HAP-1 (cell line): ENCODE measurements at regions not wholly inside any gene's neighbourhood (a gene's known extent, or its start where the extent isn't known, plus 50 kb on each side); places are given as distances from the start of the nearest gene placed in this dataset.
"Not testable (repeated sequence)": the region's sequence is repeated elsewhere in the genome, so short reads cannot be mapped to it uniquely, and the experiment has no call there.

Experiments used
- DNase-seq, 2 experiments: peaks; one replicate each; pipeline ENCODE4 v3.0.0-alpha.2; 2016 to 2020; ENCODE audit warnings: low spot score in 2 of 2
- H3K27me3 ChIP-seq: fragments of 250-450 bp; sonication (Bioruptor Pico); 2 replicates; pipeline ENCODE4 v1.5.1; 2020; ENCODE audit warnings: low read depth, mild to moderate bottlenecking, moderate library complexity
- H3K36me3 ChIP-seq: fragments of 250-450 bp; sonication (Bioruptor Pico); replicated peaks from 2 replicates; pipeline ENCODE4 v1.5.1; 2020; ENCODE audit warnings: mild to moderate bottlenecking
- H3K4me1 ChIP-seq: fragments of 250-450 bp; sonication (Bioruptor Pico); 2 replicates; pipeline ENCODE4 v1.5.1; 2020; ENCODE audit warnings: mild to moderate bottlenecking
- H3K4me3 ChIP-seq: fragments of 250-450 bp; sonication (Bioruptor Pico); 2 replicates; pipeline ENCODE4 v1.5.1; 2020; ENCODE audit warnings: mild to moderate bottlenecking, moderate library complexity
- H3K9me3 ChIP-seq: fragments of 250-450 bp; sonication (Bioruptor Pico); 2 replicates; pipeline ENCODE4 v1.5.1; 2020; ENCODE audit warnings: mild to moderate bottlenecking, moderate library complexity
- in situ Hi-C: fragments of 300-500 bp; cut with MboI; formaldehyde crosslinking; loops from 3 replicates; pipeline ENCODE4 v1.14.3; 2020; ENCODE audit warnings: low sequenced_read_pairs, inconsistent platforms, mixed read lengths

GRCh38 chr17:72452286-72453173, 331.7 kb downstream of the SOX9 start:
- Histone ChIP-seq H3K27me3 (no peaks in the 10 kb centered on the region), H3K9me3 (no peaks in the 10 kb centered on the region; the same call in 1 of the 2 replicates), H3K4me1 (no peaks in the 10 kb centered on the region), H3K36me3 (no peaks in the 10 kb centered on the region), H3K4me3 (no peak overlapping the region)
- no peak for DNase-seq
- in situ Hi-C loops = no loop called here

DNA sequence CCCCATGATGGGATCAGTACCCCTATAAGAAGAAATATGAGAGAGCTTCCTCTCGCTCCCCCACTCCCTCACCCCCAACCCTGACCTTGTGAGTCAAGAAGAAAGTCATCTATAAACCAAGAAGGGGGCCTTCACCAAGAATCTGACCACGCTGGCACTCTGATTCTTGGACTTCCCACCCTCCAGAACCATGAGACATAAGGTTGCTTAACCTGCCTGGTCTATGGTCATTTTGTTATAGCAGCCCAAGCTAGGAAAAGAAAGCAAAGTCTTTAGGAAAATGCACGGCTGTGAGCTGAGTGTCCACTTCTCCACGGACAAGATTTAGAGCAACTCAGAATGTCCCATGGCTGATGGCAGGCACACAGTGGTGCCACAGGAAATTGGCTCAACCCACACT, 333.5 kb downstream of the SOX9 start:
- in situ Hi-C loops = no loop called here
- Histone ChIP-seq H3K36me3 (no peaks in the 10 kb centered on the region), H3K9me3 (no peaks in the 10 kb centered on the region; the same call in 1 of the 2 replicates), H3K4me1 (no peaks in the 10 kb centered on the region), H3K4me3 (no peak overlapping the region), H3K27me3 (no peaks in the 10 kb centered on the region)
- DNase-seq = no peak

DNA sequence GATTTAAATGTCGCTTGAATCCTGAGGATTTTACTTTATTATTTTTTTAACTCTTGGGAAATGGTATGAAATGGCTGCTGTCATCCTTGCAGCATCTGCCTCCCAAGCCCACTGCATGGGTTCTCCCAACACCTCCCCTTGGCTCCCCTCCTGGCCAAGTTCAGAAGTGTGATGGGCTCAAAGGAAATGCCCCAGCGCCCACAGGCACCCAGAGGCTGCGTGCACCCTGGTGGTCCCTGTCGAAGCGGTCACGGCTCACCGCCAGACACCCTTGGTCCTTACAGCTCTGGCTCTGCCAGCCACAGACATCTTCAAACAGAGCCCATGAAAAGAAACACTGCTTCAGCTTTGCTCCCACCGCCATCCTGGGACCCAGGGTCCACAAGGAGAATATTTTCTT, 334.7 kb downstream of the SOX9 start:
- no peaks in the 10 kb centered on the region; the same call in 1 of the 2 replicates for H3K9me3 ChIP-seq
- H3K36me3 ChIP-seq = no peaks in the 10 kb centered on the region
- H3K4me3 ChIP-seq = no peak overlapping the region
- in situ Hi-C loops = no loop called here
- DNase-seq = no peak
- no peaks in the 10 kb centered on the region for H3K27me3 ChIP-seq
- no peaks in the 10 kb centered on the region for H3K4me1 ChIP-seq

DNA sequence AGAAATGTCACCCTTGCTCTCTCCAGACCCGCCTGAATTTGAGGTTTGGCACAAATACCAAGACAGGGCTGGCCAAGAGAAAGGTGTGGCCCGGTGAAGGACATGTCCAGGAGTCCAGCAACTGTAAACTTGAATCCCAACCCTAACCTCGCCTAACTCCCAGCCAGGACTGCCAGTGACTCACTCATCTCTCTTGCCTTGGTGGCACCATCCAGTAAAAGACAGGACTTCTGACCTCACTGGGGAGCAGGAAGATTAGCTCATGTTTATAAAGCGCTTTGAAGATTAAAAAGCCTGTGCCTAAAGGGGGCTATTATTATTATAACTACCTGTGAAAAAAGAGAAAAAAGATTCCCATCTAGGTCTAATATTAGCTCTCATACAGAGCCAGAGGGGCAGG, 335.3 kb downstream of the SOX9 start:
- H3K4me3 ChIP-seq = no peak overlapping the region
- DNase-seq = no peak

GRCh38 chr17:72457712-72458111, 336.9 kb downstream of the SOX9 start:
- no peaks in the 10 kb centered on the region for H3K4me1 ChIP-seq
- no peaks in the 10 kb centered on the region for H3K27me3 ChIP-seq
- no peak overlapping the region for H3K4me3 ChIP-seq
- H3K9me3 ChIP-seq = no peaks in the 10 kb centered on the region
- in situ Hi-C loops = no loop called here
- no peak for DNase-seq
- no peaks in the 10 kb centered on the region for H3K36me3 ChIP-seq

More for the DNA sequence above, 335.3 kb downstream of the SOX9 start:
- H3K9me3 ChIP-seq = no peaks in the 10 kb centered on the region; the same call in 1 of the 2 replicates
- in situ Hi-C loops = no loop called here
- H3K27me3 ChIP-seq = no peaks in the 10 kb centered on the region
- H3K36me3 ChIP-seq = no peaks in the 10 kb centered on the region
- H3K4me1 ChIP-seq = no peaks in the 10 kb centered on the region

DNA sequence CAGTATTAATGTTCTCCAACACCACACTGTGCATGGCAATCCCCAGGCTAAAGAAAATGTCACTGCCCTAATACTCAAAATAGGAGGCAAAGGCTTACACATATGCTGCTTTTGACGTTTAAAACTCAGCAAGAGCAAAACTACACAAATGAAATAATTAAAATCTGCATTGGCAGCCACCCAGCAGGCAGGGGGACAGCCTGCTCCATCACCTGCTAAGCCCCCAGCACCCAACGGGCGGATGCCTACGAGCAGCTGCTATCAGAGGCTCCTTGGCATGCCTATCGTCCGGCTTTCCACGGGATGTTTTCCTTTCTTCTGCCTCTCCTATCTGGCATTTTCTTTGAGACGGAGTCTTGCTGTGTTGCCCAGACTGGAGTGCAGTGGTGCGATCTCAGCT, 337.5 kb downstream of the SOX9 start:
- Histone ChIP-seq H3K9me3 (no peaks in the 10 kb centered on the region), H3K27me3 (no peaks in the 10 kb centered on the region), H3K4me3 (no peak overlapping the region), H3K4me1 (no peaks in the 10 kb centered on the region), H3K36me3 (no peaks in the 10 kb centered on the region)
- in situ Hi-C loops = no loop called here
- no peak for DNase-seq

GRCh38 chr17:72460711-72461110, 339.9 kb downstream of the SOX9 start:
- no peaks in the 10 kb centered on the region for H3K4me1 ChIP-seq
- DNase-seq = no peak
- no peak overlapping the region for H3K4me3 ChIP-seq
- no peaks in the 10 kb centered on the region for H3K27me3 ChIP-seq
- in situ Hi-C loops = no loop called here
- H3K36me3 ChIP-seq = no peaks in the 10 kb centered on the region
- no peaks in the 10 kb centered on the region for H3K9me3 ChIP-seq

GRCh38 chr17:72461757-72462156, 340.9 kb downstream of the SOX9 start:
- in situ Hi-C loops = no loop called here

GRCh38 chr17:72462407-72462806, 341.6 kb downstream of the SOX9 start:
- DNase-seq = no peak
- Histone ChIP-seq H3K4me1 (no peaks in the 10 kb centered on the region), H3K27me3 (no peaks in the 10 kb centered on the region), H3K9me3 (no peaks in the 10 kb centered on the region), H3K36me3 (no peaks in the 10 kb centered on the region), H3K4me3 (no peak overlapping the region)
- in situ Hi-C loops = no loop called here

More at GRCh38 chr17:72461757-72462156, 340.9 kb downstream of the SOX9 start:
- Histone ChIP-seq H3K9me3 (no peaks in the 10 kb centered on the region), H3K4me3 (no peak overlapping the region), H3K4me1 (no peaks in the 10 kb centered on the region), H3K27me3 (no peaks in the 10 kb centered on the region), H3K36me3 (no peaks in the 10 kb centered on the region)
- DNase-seq = no peak

DNA sequence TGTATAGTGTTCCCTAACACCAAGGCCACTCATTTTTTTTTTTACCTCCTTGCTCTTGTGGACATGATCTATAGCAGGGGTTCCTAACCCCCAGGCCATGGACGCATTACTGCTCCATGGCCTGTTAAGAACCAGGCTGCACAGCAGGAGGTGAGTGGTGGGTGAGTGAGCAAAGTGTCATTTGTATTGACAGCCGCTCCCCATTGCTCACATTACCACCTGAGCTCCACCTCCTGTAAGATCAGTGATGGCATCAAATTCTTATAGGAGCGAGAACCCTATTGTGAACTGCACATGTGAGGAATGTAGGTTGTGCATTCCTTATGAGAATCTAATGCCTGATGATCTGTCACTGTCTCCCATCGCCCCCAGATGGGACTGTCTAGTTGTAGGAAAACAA, 342.0 kb downstream of the SOX9 start:
- DNase-seq = no peak
- in situ Hi-C loops = no loop called here
- Histone ChIP-seq H3K36me3 (no peaks in the 10 kb centered on the region), H3K27me3 (no peaks in the 10 kb centered on the region), H3K4me3 (no peak overlapping the region), H3K4me1 (no peaks in the 10 kb centered on the region), H3K9me3 (no peaks in the 10 kb centered on the region)

DNA sequence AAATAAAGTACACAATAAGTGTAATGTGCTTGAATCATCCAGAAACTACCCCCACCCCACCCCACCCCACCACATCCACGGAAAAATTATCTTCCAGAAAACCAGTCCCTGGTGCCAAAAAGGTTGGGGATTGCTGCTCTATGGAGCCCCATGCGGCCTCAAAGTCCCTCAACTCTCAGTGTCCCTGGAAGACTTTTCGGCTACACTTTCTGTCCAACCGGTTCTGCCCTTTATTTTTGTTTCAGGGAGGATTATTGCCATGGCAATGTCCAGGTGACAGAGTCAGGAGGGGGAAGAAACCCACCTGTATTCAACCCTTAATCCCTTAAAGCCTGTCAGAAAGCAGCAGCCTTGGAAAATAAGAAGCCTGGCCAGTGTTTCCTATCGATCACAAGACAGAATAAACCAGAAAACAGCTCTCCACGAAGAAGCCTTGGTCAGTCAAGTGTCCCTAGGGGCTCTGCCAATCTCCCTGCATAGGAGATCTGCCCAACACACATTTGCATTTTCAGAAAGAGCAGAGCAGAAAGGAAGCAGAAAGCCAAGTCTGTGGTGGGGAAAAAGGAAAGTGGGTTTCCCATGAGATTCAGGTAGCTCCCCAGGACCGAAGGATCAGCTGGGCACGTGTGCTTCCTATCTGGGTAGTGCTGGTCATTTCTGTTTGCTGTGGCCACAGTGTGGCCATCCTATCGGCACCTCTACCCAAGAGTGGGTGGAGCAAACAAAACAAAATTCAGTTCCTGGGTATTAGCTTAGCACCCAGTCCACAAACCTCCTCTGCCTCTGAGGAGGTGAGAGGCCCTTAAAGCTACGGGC, 342.7 kb downstream of the SOX9 start:
- Histone ChIP-seq H3K36me3 (no peaks in the 10 kb centered on the region), H3K4me1 (no peaks in the 10 kb centered on the region), H3K9me3 (no peaks in the 10 kb centered on the region), H3K4me3 (no peak overlapping the region), H3K27me3 (no peaks in the 10 kb centered on the region)
- in situ Hi-C loops = no loop called here
- no peak for DNase-seq

GRCh38 chr17:72464221-72464620, 343.4 kb downstream of the SOX9 start:
- H3K9me3 ChIP-seq, H3K4me3 ChIP-seq, H3K27me3 ChIP-seq, H3K4me1 ChIP-seq, H3K36me3 ChIP-seq, DNase-seq, in situ Hi-C loops: not testable (repeated sequence)

DNA sequence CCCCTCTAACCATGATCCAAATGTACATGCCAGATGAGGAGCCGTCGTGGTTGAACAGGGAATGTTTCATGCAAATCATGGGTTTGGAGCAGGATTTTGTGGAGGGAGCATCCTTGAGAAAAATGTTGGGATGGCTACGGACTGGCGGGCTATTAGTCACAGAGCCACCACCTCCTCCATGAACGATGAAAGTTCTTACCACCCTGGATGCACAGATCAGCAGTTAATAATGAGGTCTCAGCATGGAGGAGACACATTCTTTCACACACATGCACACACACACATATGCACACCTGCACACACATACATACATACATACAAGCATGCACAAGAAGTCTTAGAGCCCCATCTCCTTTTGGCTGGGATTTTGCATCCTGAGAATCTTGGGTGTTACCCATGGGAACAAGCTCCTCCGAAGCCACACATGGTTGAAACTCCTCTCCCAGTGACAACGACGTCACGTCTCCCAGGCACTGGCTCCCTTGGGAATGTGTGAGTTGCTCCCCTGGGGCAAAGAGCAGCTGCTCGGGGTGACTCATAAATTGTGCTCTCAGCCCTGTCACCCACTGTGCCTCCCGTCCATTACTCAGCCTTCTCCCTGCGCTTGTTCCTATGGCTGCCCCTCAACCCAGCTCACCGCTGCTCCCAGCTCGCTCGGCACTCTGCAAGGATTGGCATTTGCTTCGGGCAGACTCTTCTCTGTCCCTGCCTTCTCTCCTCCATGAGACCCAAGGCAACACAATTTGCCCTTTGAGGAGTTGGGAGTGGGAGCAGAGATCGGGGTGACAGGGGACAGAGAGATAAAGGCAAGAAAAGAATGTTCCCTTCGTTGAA, 344.6 kb downstream of the SOX9 start:
- no peak for DNase-seq
- H3K4me1 ChIP-seq = no peaks in the 10 kb centered on the region
- H3K27me3 ChIP-seq = no peaks in the 10 kb centered on the region
- H3K4me3 ChIP-seq = no peak overlapping the region
- no peaks in the 10 kb centered on the region for H3K9me3 ChIP-seq
- H3K36me3 ChIP-seq = no peaks in the 10 kb centered on the region
- in situ Hi-C loops = no loop called here
